HG02571 (cell line): ENCODE measurements at regions not wholly inside any gene's neighbourhood (a gene's known extent, or its start where the extent isn't known, plus 50 kb on each side); places are given as distances from the start of the nearest gene placed in this dataset.
"Not testable (repeated sequence)": the region's sequence is repeated elsewhere in the genome, so short reads cannot be mapped to it uniquely, and the experiment has no call there.

Source experiments
- ATAC-seq: cut with Tn5 transposase; IDR thresholded peaks from one replicate; pipeline ENCODE4 v1.9.1; 2021; ENCODE audit warnings: mild to moderate bottlenecking, moderate library complexity; ENCODE audit not compliant: unreplicated experiment

DNA sequence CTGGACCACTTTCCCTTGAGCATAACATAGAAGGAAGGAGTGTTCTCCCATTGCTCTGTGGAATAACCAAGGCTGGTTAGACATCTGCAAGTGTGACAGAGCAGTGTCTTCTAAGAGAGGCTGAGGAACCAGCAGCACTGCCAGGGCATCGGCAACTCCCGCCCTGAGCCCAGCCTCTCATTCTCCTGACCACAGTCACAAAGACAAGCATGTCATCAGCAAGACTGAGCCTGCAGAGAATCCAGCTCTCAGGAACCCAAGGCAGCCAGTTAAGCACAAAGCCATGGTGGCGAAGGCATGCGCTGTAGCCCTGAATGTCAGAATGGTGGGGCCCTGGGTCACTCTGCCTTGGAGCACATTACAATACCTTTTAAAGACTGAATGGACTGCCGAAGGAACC is 253.9 kb downstream of the AGTPBP1 start:
- no peak for ATAC-seq

DNA sequence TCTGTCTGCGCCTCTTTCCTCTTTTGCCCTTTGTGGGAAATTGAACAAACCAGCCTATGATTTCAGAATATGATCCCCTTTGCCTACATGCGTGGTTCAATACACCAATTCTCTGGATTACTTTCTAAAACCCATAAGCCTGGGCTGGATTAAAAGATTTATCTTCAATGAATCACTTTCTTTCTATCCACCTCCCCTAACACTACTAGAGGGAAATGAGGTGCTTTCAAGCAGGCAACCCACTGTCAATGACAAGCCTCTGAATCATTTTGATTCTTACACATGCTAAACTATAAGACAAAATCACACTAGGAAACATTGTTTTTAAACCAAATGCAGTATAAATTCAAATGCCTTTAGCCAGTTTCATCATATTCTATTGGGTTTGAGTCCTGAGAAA is 257.5 kb downstream of the AGTPBP1 start:
- ATAC-seq: no peak

DNA sequence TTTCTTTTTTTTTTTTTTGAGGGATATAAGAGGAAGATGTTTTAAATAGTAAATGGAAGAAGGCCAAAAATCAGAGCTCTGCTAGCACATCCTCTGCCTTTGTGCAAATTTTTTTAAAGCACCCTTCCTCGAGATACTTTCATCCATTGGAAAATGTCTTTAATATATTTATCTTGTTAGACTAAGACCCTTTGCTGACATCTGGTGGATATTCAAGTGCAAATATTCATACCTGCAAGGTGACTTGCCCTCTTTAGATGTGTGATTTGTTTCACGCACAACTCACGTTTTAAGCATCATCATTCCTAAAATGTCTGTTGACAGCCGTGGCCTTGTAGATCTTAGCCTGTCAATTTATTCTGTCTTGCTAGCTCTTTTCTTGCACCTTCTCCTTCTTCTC is 258.5 kb downstream of the AGTPBP1 start:
- no peak for ATAC-seq

DNA sequence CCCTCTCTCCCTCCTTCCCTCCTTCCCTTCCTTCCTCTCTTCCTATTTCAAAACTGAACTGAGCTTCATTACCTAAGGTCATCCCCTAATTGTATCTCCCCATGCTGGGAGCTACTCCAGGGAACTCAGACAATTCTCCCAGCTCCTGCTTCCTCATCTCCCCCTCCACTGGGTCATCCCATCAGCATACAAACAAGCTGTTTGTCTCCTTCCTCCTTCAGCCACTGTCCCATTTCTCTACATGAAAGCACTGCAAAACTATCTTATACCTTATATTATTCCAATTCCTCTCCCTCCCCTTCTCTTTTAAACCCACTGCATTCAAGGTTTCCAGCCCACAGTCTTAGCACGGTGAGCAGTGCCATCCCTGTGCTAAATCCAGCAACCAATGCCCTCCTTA is 262.4 kb downstream of the AGTPBP1 start:
- no peak for ATAC-seq

DNA sequence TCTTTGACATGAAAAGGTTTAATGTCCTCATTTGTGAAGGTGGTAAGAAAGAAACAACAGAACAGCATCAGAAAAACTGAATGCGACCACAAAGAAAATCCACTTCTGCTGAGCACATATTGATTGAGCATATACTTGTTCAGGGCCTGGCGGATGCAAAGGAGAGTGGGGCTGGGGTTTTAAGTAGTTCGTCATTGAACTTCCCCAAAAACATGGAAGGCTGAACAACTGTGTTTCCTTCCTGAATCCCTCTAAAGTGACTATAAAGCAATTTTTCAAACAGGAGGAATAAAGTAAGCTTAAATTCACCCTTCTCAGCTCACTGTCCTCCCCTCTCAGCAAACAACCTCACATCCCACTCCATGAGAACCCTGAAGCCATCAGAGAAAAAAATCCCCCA is 262.9 kb downstream of the AGTPBP1 start:
- no peak for ATAC-seq

DNA sequence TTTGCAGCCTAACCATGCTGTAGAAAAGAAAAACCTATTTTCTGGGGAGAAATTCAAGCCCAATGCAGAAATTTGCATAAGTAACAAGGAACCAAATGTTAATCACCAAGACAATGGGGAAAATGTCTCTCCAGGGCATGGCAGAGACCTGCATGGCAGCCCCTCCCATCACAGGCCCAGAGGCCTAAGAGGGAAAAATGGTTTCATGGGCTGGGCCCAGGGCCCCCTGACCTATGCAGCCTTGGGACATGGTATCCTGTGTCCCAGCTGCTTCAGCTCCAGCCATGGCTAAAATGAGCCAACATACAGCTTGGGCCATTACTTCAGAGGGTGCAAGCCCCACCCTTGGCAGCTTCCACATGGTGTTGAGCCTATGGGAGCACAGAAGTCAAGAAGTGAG is 266.9 kb downstream of the AGTPBP1 start:
- not testable (repeated sequence) for ATAC-seq

DNA sequence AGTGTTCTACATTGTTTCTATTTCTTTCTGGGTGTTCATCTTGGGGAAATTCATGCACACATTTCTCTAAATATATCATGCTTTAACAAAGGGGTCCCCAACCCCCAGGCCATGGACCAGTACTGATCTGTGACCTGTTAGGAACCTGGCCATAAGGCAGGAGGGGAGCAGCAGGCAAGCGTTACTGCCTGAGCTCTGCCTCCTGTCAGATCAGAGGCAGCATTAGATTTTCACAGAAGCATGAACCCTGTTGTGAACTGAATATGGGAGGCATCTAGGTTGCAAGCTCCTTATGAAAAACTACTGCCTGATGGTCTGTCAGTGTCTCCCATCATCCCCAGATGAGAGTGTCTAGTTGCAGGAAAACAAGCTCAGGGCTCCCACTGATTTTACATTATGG is 270.0 kb downstream of the AGTPBP1 start:
- no peak for ATAC-seq

DNA sequence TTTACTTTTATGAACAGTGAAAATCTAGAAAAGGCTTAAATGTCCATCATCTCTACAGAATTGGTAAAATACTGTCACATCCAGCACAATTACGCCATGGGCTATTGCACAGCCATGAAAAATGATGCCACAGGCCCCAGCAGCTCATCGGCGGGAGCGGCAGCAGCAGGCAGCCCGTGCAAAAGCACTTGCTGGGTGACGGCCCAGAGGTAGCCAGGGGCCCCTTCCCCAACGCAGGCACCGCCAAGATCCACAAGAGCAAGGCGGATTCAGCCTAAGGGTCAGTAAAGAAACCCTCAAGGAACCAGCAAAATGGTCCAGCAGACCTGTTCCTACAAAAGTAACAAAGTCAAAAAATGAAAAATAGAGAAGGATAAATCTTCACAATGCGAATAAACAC is 272.7 kb downstream of the AGTPBP1 start:
- no peak for ATAC-seq

DNA sequence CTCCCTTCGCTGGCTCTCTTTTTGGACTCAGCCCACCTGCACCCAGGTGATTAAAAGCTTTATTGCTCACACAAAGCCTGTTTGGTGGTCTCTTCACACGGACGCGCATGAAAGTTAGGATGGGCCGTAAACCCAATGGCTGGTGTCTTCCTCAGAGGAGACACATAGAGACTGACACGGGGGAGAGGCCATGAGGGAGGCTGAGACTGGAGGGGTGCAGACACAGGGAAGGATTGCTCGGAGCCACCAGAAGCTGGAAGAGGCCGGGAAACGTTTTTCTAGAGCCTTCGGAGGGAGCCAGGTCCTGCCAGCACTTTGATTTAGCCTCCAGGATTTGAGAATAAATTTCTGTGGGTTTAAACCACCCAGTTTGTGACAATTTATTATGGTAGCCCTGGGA is 274.9 kb downstream of the AGTPBP1 start:
- ATAC-seq: no peak

DNA sequence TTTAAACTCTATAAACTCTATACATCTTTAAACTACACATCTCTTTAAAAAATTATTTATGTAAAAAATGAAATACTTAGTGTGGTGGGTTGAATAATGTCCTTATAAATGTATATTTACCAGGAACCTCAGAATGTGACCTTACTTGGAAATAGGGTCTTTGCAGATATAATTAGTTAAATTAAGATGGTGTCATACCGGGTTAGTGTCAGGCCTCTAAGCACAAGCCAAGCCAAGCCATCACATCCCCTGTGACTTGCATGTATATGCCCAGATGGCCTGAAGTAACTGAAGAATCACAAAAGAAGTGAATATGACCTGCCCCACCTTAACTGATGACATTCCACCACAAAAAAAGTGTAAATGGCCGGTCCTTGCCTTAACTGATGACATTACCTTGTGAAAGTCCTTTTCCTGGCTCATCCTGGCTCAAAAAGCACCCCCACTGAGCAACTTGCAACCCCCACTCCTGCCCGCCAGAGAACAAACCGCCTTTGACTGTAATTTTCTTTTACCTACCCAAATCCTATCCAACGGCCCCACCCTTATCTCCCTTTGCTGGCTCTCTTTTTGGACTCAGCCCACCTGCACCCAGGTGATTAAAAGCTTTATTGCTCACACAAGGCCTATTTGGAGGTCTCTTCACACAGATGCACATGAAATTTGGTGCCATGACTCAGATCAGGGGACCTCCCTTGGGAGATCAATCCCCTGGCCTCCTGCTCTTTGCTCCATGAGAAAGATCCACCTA is 283.5 kb downstream of the AGTPBP1 start:
- ATAC-seq: not testable (repeated sequence)

DNA sequence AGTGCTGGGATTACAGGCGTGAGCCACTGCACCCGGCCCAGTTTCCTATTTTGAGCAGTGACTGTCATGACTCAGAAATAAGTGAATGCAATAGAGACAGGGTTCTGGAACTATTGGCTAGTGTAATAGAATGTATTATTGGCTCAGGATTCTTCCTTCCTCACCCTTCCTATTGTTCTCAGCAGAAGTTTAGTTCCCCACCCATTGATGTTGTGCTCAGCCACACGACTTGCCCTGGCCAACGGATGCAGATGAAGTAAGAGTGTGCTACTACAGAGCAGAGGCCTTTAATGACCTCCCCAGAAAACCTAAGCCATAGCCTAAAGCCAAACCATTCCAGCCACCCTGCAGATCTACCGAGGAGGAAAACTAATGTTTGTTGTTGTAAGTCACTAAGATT is 287.9 kb downstream of the AGTPBP1 start:
- no peak for ATAC-seq

DNA sequence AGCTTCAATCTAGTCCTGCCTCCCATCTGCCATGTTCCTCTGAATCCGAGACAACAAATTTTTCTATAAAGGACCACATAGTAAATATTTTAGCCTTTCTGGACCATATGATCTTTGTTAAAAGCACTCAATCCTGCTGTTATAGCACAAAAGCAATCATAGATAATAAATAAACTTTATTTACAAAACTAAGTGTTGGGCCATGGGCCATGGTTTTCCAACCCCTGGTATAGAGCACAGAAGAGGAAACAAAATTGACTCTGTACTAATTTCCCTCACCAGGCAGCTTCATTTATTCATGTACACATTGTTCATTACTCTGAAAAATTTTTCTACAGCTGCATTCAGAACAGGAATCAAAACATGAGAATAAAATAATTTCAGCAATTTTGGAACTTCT is 288.9 kb downstream of the AGTPBP1 start:
- ATAC-seq: no peak

DNA sequence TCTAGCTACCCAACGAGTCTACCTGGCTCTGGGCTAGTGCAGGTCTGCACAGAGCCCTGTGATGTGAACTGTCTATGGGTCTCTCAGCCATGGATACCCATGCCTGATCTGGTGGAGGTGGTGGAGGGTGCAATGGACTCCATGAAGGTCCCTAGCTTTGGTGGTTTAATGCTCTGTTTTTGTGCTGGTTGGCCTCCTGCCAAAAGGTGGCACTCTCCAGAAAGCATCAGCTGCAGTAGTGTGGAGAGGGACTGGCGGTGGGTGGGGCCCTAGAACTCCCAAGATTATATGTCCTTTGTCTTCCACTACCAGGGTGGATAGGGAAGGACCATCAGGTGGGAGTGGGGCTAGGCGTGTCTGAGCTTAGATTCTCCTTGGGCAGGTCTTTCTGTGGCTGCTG is 290.1 kb downstream of the AGTPBP1 start:
- ATAC-seq: no peak

DNA sequence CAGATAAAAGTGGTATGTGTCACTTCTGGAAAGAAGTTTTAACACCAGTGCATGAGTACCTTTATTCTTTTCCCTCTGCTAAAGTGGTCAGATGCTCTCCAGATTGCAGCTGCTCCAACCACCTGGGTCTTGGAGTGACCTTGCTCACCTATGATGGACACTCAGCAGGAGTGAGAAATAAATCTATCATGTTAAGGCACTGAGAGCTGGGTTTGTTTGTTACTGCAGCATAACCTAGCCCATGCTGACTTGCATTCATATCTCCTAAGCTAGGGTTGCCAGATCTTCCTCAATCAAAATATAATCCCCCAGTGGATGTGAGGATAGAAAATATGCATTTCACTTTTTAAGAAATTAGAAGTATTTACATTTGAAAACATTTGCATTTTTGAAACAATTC is 295.9 kb downstream of the AGTPBP1 start:
- ATAC-seq: no peak

DNA sequence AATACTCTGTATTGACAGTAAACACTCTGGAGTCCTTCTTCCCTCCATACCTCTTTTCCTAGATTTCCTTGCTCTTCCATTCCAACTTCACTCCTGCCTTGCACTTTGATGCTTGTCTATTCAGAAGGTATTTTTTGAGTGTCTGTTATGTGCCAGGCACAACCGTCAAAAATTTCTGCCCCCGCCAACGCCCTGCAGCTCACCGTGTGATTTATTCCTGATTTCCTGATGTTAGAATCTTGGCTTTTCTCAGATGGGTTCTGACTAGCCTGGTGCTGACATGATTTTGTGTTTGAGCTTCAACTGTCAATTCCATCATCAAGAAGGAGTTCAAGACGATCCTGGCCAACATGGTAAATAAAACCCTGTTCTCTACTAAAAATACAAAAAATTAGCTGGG is 297.5 kb downstream of the AGTPBP1 start:
- no peak for ATAC-seq

DNA sequence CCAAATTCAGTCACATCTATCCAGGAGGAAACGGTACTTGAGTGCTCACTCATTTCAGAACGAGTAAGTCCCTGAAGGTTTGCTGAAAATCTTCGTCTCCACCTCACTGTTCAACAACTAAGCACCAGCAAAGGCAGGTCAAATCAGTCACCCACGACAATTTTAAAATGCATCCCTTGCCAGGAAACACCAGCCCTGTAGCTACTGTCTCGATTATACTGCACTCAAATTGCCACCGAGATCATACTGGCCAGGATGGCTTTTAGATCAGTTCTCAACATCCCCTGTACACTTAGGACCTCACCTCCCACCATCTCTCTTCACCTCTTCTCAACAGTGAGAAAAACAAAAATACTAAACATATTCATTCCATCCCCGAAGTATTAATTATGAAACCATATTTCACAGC is 298.6 kb downstream of the AGTPBP1 start:
- peak; percentile 56 for ATAC-seq

DNA sequence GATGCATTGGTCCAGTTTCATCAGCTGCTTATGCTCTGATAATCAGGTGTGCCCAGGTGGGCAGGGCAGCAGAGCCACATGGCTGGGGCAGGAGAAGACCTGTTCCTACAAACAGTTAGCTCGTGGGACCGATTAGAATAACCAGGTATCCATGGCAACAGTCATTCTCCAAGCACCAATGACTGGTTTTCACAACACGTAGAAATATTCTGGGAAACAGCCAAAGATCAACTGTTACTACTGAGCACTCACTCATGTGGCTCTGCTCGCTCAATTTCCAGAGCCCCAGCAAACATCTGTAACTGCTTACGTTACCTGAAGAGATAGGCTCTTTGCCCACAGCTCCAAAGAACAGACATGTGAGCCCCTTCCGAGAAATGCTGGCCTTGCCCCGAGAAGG is 302.0 kb downstream of the AGTPBP1 start:
- no peak for ATAC-seq

DNA sequence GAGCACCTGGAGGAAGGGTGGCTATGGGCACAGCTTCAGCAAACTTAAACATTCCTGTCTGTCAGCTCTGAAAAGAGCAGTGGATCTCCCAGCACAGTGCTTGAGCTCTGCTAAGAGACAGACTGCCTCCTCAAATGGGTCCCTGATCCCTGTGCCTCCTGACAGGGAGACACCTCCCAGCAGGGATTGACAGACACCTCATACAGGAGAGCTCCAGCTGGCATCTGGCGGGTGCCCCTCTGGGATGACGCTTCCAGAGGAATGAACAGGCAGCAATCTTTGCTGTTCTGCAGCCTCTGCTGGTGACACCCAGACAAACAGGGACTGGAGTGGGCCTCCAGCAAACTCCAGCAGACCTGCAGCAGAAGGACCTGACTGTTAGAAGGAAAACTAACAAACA is 307.8 kb downstream of the AGTPBP1 start:
- ATAC-seq: not testable (repeated sequence)

DNA sequence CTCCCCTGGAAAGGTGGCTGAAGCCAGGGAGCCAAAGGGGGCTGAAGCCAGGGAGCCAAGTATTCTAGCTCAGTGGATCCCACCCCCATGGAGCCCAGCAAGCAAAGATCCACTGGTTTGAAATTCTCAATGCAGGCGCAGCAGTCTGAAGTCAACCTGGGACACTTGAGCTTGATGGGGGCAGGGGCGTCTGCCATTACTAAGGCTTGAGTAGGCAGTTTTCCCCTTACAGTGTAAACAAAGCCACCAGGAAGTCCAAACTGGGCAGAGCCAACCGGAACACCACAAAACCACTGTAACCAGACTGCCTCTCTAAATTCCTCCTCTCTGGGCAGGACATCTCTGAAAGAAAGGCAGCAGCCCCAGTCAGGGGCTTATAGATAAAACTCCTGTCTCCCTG is 308.2 kb downstream of the AGTPBP1 start:
- ATAC-seq: not testable (repeated sequence)

DNA sequence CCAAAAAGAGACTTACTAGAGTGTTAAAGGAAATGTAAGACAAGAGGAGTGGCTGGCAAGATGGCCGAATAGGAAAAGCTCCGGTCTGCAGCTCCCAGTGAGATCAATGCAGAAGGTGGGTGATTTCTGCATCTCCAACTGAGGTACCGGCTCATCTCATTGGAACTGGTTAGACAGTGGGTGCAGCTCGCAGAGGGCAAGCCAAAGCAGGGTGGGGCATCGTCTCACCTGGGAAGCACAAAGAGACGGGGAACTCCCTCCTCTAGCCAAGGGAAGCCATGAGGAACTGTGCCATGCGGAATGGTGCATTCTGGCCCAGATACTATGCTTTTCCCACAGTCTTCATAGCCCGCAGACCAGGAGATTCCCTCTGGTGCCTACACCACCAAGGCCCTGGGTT is 308.7 kb downstream of the AGTPBP1 start:
- ATAC-seq: no peak

DNA sequence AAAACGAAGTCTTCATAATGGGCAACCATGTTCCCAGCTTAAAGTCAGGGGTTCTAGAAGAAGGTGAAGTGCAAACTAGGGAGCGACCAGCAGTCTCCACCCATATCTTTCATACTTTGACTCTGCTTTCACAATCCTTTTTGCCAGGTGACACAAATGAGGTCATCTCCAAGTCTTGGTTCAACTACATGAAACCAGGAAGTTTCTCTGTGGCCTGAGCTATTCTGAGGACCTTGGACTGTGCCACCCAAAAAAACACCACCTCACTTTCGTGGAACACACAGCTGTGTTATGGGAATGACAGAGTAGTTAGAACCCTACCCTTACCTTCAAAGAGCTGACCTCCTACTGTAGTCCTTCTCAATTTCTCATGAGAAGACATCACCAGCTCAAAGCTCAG is 309.2 kb downstream of the AGTPBP1 start:
- ATAC-seq: no peak

DNA sequence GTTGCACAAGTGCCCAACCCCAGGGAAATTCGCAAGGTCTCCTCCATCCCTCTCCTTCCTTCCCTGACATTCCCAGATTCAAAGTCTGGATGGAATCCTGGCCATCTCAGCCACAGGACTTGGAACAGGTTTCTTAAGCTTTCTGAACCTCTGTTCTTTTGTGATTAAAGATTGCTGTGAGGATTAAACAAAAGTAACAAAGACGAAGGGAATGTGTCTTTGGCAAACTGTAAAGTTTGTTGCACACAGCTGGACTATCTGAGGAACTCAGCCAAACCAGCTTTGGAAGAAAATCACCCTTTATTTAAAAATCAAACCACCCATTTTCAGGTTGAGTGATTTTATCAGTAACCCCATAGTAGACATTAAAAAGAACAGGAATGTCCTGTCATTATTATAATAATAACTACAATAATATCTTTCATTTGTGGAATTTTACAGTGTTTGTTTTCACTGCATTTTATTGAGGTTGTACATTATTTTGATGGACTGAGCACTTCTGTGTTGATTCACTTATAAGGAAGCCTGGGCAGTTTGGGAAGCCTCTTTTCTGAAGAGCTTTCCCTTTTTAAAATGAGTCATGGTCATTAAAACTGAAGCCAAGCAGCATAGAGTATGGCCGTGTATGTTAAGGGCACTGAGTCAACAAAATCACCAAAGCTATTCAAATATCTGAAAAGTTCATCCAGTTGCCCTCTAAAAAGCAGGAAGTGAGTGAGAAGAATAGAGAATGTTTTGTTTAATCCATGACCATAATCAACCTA is 310.2 kb downstream of the AGTPBP1 start:
- ATAC-seq: no peak
